Type B pancreatic cell (in vitro differentiated cells): ENCODE measurements at regions not wholly inside any gene's neighbourhood (a gene's known extent, or its start where the extent isn't known, plus 50 kb on each side); places are given as distances from the start of the nearest gene placed in this dataset.
"Not testable (repeated sequence)": the region's sequence is repeated elsewhere in the genome, so short reads cannot be mapped to it uniquely, and the experiment has no call there.

Source experiments
- DNase-seq: peaks from one replicate; pipeline ENCODE4 v3.0.0; 2021; ENCODE audit warnings: mixed read lengths; ENCODE audit not compliant: unreplicated experiment; ENCODE audit errors: extremely low spot score
- H3K27ac Mint-ChIP-seq: 2 replicates; pipeline ENCODE4 v1.8.0; 2021; ENCODE audit warnings: mild to moderate bottlenecking, mixed read lengths
- H3K27me3 Mint-ChIP-seq: 2 replicates; pipeline ENCODE4 v1.8.0; 2021; ENCODE audit warnings: mixed read lengths
- H3K36me3 Mint-ChIP-seq: 2 replicates; pipeline ENCODE4 v1.8.0; 2021; ENCODE audit warnings: mixed read lengths
- H3K4me1 Mint-ChIP-seq: one replicate; pipeline ENCODE4 v1.8.0; 2021; ENCODE audit warnings: mixed read lengths; ENCODE audit not compliant: unreplicated experiment
- H3K4me3 Mint-ChIP-seq: 2 replicates; pipeline ENCODE4 v1.8.0; 2021; ENCODE audit warnings: mild to moderate bottlenecking, mixed read lengths
- H3K9me3 Mint-ChIP-seq: 2 replicates; pipeline ENCODE4 v1.8.0; 2021; ENCODE audit warnings: mixed read lengths
- TF ChIP-seq, protein P1 (sequence below): fragments of 200-600 bp; sonication (generic); conservative IDR thresholded peaks from 2 replicates; pipeline ENCODE4 v1.5.0; 2021; ENCODE audit warnings: antibody characterized with exemption, mild to moderate bottlenecking

DNA sequence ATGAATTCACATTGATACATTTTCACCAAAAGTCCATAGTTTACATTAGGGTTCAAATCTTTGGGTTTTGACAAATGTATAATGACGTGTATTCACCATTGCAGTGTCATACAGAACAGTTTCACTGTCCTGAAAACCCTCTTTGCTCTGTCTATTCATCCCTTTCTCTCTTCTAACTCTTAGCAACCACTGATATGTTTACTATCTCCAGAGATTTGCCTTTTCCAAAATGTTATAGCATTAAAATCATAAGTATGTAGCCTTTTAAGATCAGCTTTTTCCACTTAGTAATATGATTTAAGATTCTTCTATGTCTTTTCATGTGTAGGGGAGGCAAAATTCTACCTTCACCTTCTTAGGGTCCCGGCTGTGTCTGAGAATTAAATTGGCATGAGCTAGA is 203.8 kb downstream of the TPRG1 start:
- Mint-ChIP-seq H3K27ac (no peak overlapping the region), H3K9me3 (peaks cover 3% of the 10 kb centered on the region), H3K27me3 (no peaks in the 10 kb centered on the region), H3K4me1 (no peaks in the 10 kb centered on the region), H3K36me3 (no peaks in the 10 kb centered on the region), H3K4me3 (no peak overlapping the region)
- no peak for DNase-seq
- TF ChIP-seq, protein P1, sequence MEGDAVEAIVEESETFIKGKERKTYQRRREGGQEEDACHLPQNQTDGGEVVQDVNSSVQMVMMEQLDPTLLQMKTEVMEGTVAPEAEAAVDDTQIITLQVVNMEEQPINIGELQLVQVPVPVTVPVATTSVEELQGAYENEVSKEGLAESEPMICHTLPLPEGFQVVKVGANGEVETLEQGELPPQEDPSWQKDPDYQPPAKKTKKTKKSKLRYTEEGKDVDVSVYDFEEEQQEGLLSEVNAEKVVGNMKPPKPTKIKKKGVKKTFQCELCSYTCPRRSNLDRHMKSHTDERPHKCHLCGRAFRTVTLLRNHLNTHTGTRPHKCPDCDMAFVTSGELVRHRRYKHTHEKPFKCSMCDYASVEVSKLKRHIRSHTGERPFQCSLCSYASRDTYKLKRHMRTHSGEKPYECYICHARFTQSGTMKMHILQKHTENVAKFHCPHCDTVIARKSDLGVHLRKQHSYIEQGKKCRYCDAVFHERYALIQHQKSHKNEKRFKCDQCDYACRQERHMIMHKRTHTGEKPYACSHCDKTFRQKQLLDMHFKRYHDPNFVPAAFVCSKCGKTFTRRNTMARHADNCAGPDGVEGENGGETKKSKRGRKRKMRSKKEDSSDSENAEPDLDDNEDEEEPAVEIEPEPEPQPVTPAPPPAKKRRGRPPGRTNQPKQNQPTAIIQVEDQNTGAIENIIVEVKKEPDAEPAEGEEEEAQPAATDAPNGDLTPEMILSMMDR, result no peak

DNA sequence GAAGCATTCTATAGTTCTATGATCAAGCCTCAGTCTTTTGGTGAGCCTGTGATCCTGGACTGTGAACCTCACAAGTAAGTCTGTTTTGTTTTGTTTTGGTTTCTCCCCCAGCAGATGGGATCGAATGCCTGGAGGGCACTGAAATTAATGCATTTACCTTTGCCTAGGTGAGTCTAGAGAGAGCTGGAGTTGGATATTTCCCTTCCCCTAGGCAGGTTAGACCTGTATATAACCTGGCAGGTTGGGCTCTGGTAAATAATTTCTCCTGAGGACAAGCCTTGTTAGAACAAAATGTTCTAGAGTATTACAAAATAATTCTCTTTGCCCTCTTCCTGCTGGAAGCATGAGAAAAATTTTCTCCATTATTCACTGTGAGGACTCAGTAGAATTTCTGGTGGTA is 211.9 kb downstream of the TPRG1 start:
- no peak overlapping the region for H3K4me3 Mint-ChIP-seq
- H3K9me3 Mint-ChIP-seq, result peaks cover 9% of the 10 kb centered on the region
- no peaks in the 10 kb centered on the region for H3K4me1 Mint-ChIP-seq
- no peak overlapping the region for H3K27ac Mint-ChIP-seq
- no peak for DNase-seq
- H3K36me3 Mint-ChIP-seq, result no peaks in the 10 kb centered on the region
- TF ChIP-seq, protein P1, result no peak
- H3K27me3 Mint-ChIP-seq, result no peaks in the 10 kb centered on the region

GRCh38 chr3:189385880-189386279 is 214.1 kb downstream of the TPRG1 start:
- not testable (repeated sequence) for DNase-seq, H3K4me1 Mint-ChIP-seq, H3K36me3 Mint-ChIP-seq, H3K4me3 Mint-ChIP-seq, H3K9me3 Mint-ChIP-seq, H3K27me3 Mint-ChIP-seq, H3K27ac Mint-ChIP-seq

DNA sequence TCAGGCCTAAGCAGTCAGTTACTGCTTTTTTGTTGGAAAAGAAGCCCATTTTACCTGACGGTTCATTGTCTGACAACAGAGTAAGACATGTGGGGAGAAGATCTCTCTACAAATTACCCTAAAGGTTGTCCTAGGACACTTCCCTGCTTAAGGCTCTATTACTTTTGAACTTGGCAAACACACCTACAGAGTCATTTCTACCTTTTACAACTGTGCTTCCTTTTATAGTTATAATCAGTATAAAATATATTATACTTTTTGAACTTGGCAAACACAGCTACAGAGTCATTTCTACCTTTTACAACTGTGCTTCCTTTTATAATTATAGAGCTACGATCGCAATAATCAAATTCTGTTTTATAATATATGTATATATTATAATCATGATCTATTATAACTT is 215.0 kb downstream of the TPRG1 start:
- Mint-ChIP-seq H3K27ac (no peak overlapping the region), H3K4me1 (no peaks in the 10 kb centered on the region), H3K4me3 (no peak overlapping the region), H3K36me3 (no peaks in the 10 kb centered on the region), H3K9me3 (peaks cover 9% of the 10 kb centered on the region), H3K27me3 (no peaks in the 10 kb centered on the region)
- no peak for DNase-seq
- TF ChIP-seq, protein P1, result no peak

DNA sequence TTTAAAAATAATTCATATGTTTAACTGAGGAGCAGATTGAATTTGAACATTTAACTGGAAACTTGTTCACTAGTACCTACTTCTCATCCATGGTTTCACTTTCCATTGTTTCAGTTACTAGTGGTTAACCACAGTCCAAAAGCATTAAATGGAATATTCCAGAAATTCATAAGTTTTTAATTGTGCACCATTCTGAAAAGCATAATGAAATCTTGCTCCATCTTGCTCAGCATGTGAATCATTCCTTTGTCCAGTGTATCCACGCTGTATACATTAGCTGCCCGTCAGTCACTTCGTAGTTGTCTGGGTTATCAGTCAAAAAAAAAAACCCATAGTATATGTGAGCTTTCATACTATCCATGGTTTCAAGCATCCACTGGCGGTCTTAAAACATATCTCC is 217.6 kb downstream of the TPRG1 start:
- TF ChIP-seq, protein P1, result no peak
- peaks cover 4% of the 10 kb centered on the region for H3K4me1 Mint-ChIP-seq
- peaks cover 4% of the 10 kb centered on the region for H3K27me3 Mint-ChIP-seq
- H3K36me3 Mint-ChIP-seq, result peaks cover 4% of the 10 kb centered on the region
- H3K4me3 Mint-ChIP-seq, result no peak overlapping the region
- no peak overlapping the region for H3K27ac Mint-ChIP-seq
- H3K9me3 Mint-ChIP-seq, result peaks cover 5% of the 10 kb centered on the region
- no peak for DNase-seq

DNA sequence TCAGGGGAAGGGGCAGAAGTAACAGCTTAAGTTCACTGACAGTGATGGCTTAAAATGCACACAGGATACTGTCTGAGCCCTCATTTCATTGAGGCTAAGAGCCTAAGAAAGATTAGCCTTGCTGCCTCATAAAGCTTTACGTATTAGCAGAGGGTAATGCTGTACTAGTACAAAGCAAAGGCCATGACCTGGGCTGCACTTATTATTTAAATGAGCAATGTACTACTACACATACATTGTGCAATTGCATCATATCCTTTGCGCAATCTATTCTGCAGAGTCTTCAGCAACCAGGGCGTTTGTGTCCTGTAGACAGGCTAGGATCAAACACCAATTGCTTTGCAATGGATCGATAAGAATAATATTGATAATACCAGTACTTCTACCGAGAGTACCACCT is 221.8 kb downstream of the TPRG1 start:
- Mint-ChIP-seq H3K9me3 (peaks cover 5% of the 10 kb centered on the region), H3K27me3 (peaks cover 4% of the 10 kb centered on the region), H3K4me1 (peaks cover 4% of the 10 kb centered on the region), H3K4me3 (no peak overlapping the region), H3K36me3 (peaks cover 4% of the 10 kb centered on the region), H3K27ac (no peak overlapping the region)
- no peak for DNase-seq
- TF ChIP-seq, protein P1, result no peak
